Fibroblast of peridontal ligament (primary cell): ENCODE measurements at regions not wholly inside any gene's neighbourhood (a gene's known extent, or its start where the extent isn't known, plus 50 kb on each side); places are given as distances from the start of the nearest gene placed in this dataset.
"Not testable (repeated sequence)": the region's sequence is repeated elsewhere in the genome, so short reads cannot be mapped to it uniquely, and the experiment has no call there.

ENCODE experiments used
- DNase-seq: peaks from one replicate; pipeline ENCODE4 v3.0.0-alpha.2; 2010; ENCODE audit errors: extremely low read depth

DNA sequence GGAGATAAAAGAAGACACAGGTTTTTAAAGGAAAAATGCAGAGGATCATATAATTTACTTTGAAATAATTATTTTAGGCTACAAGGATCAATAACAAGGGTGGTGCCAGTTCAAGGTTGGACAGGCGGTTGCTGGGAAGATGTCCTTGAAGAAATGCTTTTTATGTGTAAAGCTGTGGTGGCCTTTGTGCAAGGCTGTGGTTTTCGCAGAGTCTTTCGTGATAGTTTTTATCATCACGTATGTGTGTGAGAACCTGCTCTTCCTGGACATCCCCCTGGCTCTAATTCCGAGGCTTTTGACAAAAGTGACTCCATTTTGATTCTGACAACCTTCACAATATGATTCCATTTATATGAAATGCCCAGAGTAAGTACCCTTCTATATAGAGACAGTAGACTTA is 85.8 kb upstream of the COG2 start:
- DNase-seq, result no peak

DNA sequence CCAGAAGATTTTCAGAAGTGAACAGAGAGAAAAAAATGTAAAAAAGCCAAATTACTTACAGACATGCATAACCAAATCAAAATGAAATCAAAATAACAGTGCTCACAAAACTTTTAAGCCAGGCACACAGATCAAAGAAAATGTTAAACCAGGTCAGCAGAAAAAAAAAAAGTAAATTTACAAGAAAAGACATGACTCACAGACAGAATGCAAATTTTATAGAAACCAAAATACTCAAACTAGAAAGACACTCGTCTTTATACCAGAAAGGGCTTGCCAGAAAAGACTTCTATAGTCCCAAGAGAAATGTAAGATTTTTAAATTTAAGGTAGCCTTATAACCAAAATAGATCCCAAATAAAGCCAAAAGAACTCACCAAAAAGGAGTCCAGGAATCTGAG is 86.5 kb upstream of the COG2 start:
- DNase-seq, result no peak

DNA sequence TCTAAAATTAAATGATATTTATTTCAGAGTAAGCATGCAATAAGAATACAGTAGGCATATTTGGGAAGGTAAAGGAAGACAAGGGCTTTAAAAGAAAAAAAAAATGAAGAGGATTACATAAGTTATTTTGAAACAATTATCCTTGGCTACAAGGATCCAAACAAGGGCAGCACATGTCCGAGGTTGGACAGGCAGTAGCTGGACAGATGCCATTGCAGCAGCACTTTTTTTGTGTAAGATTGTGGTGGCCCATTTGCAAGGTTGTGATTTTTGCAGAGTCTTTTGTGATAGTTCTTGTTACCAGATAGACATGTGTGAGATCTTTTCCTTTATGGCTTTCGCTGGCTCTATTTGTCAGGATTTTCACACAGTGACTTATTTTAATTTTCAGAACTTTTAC is 89.4 kb upstream of the COG2 start:
- no peak for DNase-seq

DNA sequence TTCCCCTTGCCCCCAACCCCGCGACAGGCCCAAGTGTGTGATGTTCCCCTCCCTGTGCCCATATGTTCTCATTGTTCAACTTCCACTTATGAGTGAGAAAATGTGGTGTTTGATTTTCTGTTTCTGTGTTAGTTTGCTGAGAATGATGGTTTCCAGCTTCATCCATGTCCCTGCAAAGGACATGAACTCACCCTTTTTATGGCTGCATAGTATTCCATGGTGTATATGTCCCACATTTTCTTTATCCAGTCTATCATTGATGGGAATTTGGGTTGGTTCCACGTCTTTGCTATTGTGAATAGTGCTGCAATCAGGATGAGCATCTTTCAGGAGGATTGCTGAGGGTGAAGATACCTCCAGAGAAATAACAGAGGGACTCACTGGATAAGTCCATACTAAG is 91.3 kb upstream of the COG2 start:
- DNase-seq, result not testable (repeated sequence)

DNA sequence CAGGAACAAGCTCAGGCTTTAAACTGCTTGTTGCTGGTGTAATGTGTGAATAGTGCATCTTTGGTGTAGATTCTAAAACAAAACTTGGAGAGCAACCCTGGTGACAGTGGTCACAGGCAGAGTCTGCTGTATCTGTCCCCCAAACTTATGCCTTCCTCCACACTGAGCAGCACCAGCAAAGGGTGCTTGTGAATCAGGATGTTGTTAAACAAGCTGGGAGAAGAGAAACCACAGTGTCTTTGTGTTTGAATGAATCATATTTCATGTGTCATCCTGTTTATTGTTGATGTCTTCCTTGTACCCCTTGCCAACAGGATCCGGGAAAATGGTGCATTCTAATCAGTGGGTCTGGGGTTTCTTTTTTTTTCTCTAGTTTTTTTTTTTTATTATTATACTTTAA is 91.9 kb upstream of the COG2 start:
- no peak for DNase-seq

DNA sequence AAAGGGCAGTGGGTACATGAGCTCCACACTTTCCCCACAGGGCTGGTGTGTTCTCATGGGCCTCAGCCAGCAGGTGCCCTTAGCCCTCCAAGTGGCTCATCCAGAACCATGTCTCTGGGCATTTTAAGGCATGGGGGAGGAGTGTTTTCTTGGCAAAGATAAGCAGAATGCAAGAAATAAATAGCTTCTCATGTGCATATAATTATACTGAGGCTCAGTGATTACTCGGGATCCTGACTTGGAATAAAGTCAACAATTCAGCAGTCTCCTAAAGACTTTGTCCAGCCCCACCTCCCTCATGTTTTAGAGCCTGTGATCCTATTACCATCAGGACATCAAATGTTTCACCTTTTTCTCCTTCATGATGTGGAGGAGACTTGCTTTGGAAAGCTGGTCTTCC is 92.7 kb upstream of the COG2 start:
- DNase-seq, result no peak

DNA sequence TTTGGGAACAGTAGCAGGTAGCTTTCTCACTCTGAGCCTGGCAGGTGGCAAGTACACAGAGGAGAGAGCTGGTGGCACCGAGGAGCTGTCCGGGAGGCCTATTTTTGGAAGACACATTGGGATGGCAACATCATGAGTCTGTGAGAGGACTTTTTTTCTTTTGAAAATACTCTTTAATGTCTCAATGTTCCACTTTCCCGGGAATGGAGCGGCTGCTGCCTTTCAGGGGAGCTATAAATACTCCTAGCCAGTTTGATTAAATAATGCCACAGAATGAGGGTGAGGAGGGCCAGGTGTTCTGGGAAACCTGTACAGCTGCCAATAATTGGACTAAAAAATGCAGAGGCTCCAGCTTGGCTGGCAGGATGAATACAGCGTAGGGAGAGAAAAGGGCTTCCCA is 93.3 kb upstream of the COG2 start:
- DNase-seq, result no peak

DNA sequence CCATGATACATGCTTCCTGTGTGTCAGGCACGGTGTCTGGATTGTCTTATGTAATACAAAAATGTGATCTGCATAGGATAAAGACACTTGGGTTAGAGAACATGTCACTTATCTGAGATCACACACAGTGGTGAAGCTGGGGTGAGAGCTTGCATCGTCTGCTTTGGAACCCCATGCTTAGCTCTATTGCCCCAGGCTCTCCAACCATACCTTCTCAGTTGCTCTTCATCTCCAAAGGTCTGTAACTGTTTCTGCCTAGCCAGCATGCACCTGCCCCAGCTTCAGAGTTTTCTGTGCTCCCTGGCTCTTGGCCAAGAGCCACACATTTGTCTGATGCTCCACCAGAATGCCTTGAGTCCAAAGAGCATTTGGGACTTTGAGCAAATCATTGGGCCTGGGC is 93.9 kb upstream of the COG2 start:
- DNase-seq, result no peak

DNA sequence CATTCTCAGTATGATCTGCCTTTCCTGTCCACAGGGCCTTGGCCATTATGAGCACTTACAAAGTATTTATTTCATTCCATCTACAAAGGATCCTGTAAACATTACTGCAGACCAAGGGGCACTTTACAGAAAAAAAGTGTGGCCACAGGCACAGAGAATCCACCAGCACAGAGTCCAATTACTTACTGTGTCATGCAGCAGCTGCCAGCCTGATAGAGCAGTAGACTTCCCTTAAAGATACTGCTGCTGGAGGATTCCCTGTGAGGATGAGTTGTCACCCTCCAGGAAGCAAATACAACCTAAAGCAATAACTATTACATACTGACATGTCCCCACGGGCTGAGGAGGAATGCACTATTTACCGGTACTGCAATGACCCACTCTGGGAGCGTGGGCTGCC is 97.1 kb upstream of the COG2 start:
- no peak for DNase-seq

DNA sequence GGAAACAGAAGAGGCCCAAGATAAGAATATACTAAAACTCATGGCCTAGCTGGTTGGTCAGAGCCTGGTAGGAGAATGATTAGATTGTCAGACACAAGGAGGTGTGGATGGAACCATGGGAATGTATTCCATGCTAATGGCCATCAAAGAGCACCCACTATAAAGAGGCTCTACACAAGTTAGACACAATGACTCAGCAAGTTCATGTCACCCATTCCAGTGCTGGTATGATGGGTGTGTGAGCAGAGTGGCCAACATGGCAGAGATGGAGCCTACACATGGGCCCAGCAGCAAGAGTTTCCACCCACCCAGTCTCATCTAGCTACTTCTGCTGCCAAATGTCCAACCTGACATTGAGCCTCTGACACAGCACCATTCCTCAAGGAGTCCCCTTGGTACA is 97.5 kb upstream of the COG2 start:
- no peak for DNase-seq

DNA sequence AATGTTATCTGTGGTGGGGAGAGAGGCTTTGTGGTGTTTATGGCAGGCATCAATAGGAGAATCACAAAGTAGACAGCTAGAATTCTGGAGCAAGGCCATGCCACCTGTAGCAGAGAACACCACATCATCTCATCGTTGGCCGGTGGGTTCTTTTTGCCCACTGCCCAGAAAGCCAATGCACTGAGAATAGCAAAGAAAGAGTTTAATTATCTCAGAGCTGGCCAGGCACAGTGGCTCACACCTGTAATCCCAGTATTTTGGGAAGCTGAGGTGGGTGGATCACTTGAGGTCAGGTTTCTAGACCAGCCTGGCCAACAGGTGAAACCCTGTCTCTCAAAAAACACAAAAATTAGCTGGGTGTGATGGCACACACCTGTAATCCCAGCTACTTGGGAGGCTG is 99.2 kb upstream of the COG2 start:
- no peak for DNase-seq

DNA sequence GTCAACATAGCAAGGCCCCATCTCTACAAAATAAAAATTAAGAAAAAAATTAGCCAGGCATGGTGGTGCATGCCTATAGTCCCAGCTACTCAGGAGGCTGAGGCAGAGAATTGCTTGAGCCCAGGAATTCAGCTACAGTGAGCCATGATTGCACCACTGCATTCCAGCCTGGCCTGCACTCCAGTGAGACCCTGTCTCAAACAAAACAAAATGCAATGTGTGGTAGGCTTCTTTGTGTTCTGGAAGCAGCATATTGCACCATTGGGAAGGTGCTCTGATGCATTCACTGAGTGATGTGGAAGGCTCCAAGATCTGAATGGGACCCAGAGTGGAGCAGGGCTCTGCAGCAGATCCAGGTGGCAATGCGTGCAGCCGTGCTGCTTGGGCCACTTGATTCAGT is 99.6 kb upstream of the COG2 start:
- DNase-seq, result no peak

DNA sequence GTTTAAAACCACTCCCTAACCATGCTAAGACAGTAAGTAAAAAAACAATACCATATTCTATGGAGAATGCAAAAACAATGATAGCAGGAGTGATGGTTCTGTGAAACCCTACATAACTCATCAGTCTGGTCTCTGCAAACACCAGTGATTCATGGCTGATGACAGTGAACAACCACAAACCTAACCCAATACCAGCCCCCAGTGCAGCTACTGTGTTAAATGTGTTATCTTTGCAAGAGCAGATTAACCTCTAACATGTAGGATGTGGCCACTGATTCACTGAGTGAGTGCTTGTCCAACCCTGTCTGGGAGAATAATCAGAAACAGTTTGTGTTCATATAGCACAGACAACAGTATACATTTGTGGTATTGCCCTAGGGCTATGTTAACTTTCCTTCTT is 100.2 kb upstream of the COG2 start:
- no peak for DNase-seq

DNA sequence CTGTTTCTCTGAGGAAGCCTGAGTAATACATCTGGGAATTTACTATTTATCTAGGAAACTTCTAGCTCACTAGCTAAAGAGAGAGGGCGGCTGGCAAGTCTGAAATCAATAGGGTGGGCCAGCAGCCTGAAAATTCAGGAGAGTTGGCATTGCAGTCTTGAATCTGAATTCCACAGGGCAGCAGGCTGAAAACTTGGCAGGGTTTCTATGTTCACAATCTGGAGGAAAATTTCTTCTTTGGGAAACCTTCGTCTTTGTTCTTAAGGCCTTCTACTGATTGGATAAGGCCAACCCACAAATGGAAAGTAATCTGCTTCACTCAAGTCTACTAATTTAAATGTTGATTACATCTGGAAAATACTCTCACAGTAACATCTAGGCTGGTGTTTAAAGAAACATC is 101.0 kb upstream of the COG2 start:
- no peak for DNase-seq

DNA sequence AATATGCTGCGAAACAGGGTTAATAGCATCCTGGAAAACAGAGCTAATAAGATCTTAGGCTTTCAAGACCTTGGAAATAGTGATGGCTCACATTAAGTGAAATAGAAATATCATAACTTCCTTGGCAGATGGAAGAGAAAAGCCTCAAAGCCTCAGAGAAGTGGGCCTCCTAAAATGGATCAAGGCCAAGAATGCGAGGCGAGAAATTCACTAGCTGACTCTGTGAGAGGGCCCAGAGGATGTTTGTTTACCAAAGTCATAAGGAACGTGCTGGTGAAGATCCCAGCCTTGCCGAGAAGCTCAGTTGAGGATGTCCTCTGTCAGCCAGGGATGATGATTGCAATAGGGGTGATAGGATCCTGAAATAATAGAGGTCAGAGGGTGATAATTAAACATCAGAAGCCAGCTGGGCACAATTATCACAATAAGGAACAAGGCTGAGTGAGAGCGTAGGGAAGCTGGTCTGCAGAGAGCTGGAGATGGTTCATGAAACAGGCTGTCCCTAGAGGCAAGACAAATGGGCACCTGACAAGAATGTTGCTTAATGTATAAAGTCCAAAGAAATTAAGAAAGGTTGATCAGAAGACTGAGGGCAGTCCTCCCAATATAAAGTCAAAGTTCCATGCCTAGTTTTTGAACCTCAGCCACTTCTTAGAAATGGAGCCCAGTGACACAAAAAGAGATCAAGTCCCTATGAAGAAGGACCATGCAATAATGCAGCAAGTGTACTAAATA is 101.7 kb upstream of the COG2 start:
- no peak for DNase-seq

DNA sequence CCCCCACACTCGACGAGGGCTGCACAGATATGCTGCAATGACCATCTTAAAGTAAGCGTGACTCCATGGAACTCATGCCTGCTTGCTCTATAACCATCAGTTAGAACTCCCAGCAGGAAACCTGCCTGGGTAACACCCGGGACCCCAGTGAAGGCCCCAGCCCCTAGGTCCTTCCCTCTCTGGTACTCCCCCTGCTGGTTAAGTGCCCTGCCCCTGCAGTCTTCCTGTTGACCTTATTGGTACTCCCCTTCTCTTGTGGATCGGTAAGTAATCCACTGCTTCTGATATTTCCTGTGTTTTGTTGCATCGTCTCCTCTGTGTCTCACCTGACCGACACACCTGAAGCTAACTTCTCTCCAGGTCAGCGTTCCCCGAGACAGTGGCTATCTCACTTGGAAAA is 104.8 kb upstream of the COG2 start:
- DNase-seq, result no peak

DNA sequence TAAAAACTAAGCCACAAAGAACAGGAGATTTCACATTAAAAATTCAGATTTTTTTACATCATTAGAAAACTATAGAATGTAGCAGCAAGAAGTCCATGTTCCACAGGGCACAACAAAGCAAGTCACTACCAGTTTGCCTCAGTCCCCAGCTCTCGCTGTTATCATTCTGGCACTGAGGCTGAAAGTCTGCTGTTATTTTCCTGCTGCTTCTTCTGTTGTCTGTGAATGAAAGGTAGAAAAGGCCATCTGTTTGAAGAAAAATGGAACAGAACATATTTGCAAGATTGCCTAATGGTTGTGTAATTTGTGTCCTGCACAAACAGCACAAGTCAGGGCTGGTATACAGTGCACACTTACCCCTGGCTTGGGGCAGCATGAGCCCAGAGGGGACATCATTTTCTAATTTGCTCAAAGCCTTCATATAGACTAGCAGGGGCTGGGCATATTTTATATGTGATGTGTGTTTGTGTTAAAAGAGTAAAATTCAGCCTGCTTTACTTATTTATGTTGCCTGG is 105.6 kb upstream of the COG2 start:
- no peak for DNase-seq

DNA sequence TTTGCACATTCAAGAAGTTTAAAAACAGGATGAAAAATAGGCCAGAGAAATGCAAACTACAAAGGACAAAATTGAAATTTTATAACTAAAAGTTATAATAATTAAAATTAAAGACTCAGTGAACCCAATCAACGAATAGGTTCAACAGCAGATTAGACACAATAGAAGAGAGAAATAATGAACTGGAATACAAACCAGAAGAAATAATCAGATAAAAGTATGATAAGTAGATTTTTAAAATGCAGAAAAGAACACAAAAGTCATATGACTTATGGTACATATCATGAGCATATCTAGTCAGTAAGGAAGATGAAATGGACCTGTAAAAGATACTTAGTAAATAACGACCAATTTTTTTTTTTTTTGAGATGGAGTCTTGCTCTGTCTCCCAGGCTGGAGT is 108.1 kb upstream of the COG2 start:
- DNase-seq, result no peak

DNA sequence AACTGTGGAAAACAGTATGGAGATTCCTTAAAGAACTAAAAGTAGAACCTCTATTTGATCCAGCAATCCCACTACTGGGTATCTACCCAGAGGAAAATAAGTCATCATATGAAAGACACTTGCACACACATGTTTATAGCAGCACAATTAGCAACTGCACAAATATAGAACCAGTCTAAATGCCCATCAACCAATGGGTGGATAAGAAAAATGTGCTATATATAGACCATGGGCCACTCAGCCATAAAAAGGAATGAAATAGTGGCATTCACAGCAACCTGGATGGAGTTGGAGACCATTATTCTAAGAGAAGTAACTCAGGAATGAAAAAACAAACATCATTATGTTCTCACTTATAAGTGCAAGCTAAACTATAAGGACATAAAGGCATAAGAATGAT is 105.0 kb upstream of the PGBD5 start:
- DNase-seq, result no peak

DNA sequence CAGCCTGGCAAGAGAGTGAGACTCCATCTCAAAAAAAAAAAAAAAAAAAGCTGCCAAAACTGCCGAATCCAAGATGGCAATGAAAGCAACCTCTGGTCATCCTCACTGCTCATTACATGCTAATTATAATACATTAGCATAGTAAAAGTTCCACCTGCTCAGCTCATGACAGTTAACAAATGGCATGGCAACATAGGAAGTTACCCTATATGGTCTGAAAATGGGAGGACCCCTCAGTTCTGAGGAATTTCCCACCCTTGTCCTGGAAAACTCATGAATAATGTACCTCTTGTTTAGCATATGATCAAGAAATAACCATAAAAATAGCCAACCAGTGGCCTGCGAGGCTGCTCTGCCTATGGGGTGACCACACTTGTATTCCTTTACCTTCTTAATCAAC is 93.1 kb upstream of the PGBD5 start:
- DNase-seq, result no peak

DNA sequence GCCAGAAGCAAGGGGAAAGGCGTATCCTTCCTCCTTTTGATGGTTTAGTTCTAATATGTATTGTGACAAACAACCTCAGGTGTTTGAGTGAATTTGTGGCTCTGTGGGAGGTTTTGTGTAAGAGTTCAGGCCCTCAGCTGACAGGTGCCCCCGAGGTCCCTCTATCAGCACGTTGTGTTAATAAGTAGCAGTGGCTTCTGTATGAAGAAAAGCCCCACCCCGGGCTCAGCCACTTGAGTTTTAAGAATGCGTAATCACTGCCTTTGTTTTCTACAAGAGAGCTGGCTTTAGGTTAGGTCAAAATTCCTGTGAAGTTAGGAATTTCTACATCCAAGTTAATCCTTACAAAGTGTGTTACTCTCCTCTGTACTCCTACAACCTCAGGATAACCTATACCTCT is 92.4 kb upstream of the PGBD5 start:
- no peak for DNase-seq

DNA sequence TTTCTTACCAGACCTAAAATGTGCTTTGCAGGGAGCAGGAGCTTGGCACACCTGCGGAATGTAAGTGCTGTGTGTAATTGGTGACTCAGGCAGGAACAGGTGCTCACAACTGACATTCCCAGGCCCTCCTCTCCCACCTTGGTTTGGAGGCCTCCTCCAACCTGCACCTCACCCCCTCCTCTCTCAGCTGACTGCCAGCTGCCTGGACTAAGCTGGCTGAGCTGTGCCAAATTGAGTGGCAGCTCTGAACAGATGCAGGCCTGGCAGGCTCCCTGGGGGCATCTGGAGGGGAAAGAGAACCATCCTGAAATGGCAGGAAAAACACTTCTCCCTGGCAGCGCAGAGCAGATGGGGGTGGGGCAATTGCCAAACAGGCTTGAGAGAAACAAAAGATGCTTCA is 91.7 kb upstream of the PGBD5 start:
- DNase-seq, result no peak

DNA sequence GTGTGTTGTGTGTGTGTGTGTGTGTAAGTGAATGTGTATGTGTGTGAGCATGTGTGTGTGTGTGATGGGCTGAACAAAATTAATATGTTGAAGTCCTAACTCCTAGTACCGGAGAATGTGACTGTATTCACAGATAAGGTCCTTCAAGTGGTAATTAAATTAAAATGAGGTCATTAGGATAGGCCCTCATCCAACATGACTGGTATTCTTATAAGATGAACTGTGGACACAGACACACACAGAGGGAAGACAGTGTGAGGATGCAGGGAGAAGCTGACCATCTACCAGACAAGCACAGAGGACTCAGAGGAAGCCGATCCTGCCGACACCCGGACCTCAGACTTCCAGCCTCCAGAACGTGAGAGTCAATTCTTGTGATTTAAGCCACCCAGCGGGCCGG is 91.2 kb upstream of the PGBD5 start:
- no peak for DNase-seq

DNA sequence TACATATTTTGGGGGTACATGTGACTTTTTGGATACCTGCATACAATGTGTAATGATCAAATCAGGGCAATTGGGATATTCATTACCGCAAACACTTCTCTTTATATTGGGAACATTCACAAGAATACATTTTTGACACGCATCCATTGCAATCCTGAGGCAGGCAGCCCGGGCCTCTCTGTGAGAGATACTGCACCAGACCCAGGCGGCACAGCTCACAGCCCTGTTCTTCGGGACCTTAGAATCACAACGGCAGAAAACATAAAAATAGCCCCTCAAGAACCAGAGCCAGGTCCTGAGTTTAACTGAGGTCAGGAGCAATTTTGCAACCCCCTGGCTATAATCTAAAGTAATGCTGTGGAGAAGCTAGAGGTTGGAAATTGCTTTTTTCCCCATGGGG is 90.8 kb upstream of the PGBD5 start:
- no peak for DNase-seq
